HG03097 (cell line): ENCODE measurements at regions not wholly inside any gene's neighbourhood (a gene's known extent, or its start where the extent isn't known, plus 50 kb on each side); places are given as distances from the start of the nearest gene placed in this dataset.

Source experiments
- ATAC-seq: cut with Tn5 transposase; IDR thresholded peaks from one replicate; pipeline ENCODE4 v1.9.1; 2021; ENCODE audit not compliant: unreplicated experiment, low FRiP score

GRCh38 chr22:22084089-22084711, 101.6 kb upstream of the TOP3B start:
- no peak for ATAC-seq

GRCh38 chr22:22082960-22083359, 100.4 kb upstream of the TOP3B start:
- ATAC-seq, result no peak

- no peak for ATAC-seq
These were observed 99.7 kb upstream of the TOP3B start for GRCh38 chr22:22082229-22082835.

GRCh38 chr22:22080270-22080669, 97.7 kb upstream of the TOP3B start:
- ATAC-seq, result no peak

- ATAC-seq, result no peak
These were observed 97.0 kb upstream of the TOP3B start for GRCh38 chr22:22079404-22080148.

GRCh38 chr22:22078329-22078728, 95.7 kb upstream of the TOP3B start:
- ATAC-seq, result no peak

GRCh38 chr22:22076932-22077703, 94.5 kb upstream of the TOP3B start:
- ATAC-seq, result no peak

GRCh38 chr22:22076361-22076760, 93.8 kb upstream of the TOP3B start:
- no peak for ATAC-seq

- ATAC-seq, result no peak
These were observed 93.0 kb upstream of the TOP3B start for GRCh38 chr22:22075382-22076163.

- ATAC-seq, result no peak
These were observed 92.2 kb upstream of the TOP3B start for GRCh38 chr22:22074634-22075381.

- ATAC-seq, result no peak
These were observed 91.4 kb upstream of the TOP3B start for GRCh38 chr22:22073769-22074561.

- no peak for ATAC-seq
These were observed 89.7 kb upstream of the TOP3B start for GRCh38 chr22:22072169-22072836.

- no peak for ATAC-seq
These were observed 88.9 kb upstream of the TOP3B start for GRCh38 chr22:22071455-22071854.

- no peak for ATAC-seq
These were observed 87.8 kb upstream of the TOP3B start for GRCh38 chr22:22070371-22070824.

GRCh38 chr22:22069450-22070370, 87.1 kb upstream of the TOP3B start:
- no peak for ATAC-seq

- ATAC-seq, result no peak
These were observed 86.1 kb upstream of the TOP3B start for GRCh38 chr22:22068657-22069056.

GRCh38 chr22:22068025-22068424, 85.4 kb upstream of the TOP3B start:
- no peak for ATAC-seq
